ENCODE measurements at regions not wholly inside any gene's neighbourhood (a gene's known extent, or its start where the extent isn't known, plus 50 kb on each side); places are given as distances from the start of the nearest gene placed in this dataset.

- no peaks in the 10 kb centered on the region for H3K27me3 ChIP-seq (ENCODE audit: control insufficient read depth, insufficient read depth, low read length)
- H3K4me3 ChIP-seq (ENCODE audit: low read depth, low read length), result no peak overlapping the region
- no peak overlapping the region for H3K27ac ChIP-seq (ENCODE audit: low read depth, low read length)
- no peak overlapping the region for H3K9ac ChIP-seq (ENCODE audit: low read length)
- H3K9me3 ChIP-seq (ENCODE audit: control insufficient read depth, insufficient read depth, low read depth, low read length), result no peaks in the 10 kb centered on the region
- no peaks in the 10 kb centered on the region for H3K36me3 ChIP-seq (ENCODE audit: control insufficient read depth, insufficient read depth, low read length)
- no peaks in the 10 kb centered on the region for H3K4me1 ChIP-seq (ENCODE audit: control insufficient read depth, insufficient read depth, low read length)
Observed at GRCh38 chr3:6079561-6080179, 781.2 kb upstream of the GRM7 start.

GRCh38 chr3:6088433-6088832 lies 772.5 kb upstream of the GRM7 start:
- H3K4me3 ChIP-seq (ENCODE audit: low read depth, low read length), result no peak overlapping the region
- H3K4me1 ChIP-seq (ENCODE audit: control insufficient read depth, insufficient read depth, low read length), result no peaks in the 10 kb centered on the region
- no peak overlapping the region for H3K9ac ChIP-seq (ENCODE audit: low read length)
- no peak overlapping the region for H3K27ac ChIP-seq (ENCODE audit: low read depth, low read length)
- no peaks in the 10 kb centered on the region for H3K27me3 ChIP-seq (ENCODE audit: control insufficient read depth, insufficient read depth, low read length)
- no peaks in the 10 kb centered on the region for H3K9me3 ChIP-seq (ENCODE audit: control insufficient read depth, insufficient read depth, low read depth, low read length)
- H3K36me3 ChIP-seq (ENCODE audit: control insufficient read depth, insufficient read depth, low read length), result no peaks in the 10 kb centered on the region

GRCh38 chr3:6089780-6090179 lies 771.1 kb upstream of the GRM7 start:
- no peak overlapping the region for H3K27ac ChIP-seq (ENCODE audit: low read depth, low read length)
- H3K4me1 ChIP-seq (ENCODE audit: control insufficient read depth, insufficient read depth, low read length), result no peaks in the 10 kb centered on the region
- no peaks in the 10 kb centered on the region for H3K36me3 ChIP-seq (ENCODE audit: control insufficient read depth, insufficient read depth, low read length)
- H3K4me3 ChIP-seq (ENCODE audit: low read depth, low read length), result no peak overlapping the region
- H3K9me3 ChIP-seq (ENCODE audit: control insufficient read depth, insufficient read depth, low read depth, low read length), result no peaks in the 10 kb centered on the region
- no peaks in the 10 kb centered on the region for H3K27me3 ChIP-seq (ENCODE audit: control insufficient read depth, insufficient read depth, low read length)
- H3K9ac ChIP-seq (ENCODE audit: low read length), result no peak overlapping the region

- Histone ChIP-seq H3K9ac (ENCODE audit: low read length) (no peak overlapping the region), H3K27ac (ENCODE audit: low read depth, low read length) (no peak overlapping the region), H3K9me3 (ENCODE audit: control insufficient read depth, insufficient read depth, low read depth, low read length) (no peaks in the 10 kb centered on the region), H3K36me3 (ENCODE audit: control insufficient read depth, insufficient read depth, low read length) (no peaks in the 10 kb centered on the region), H3K27me3 (ENCODE audit: control insufficient read depth, insufficient read depth, low read length) (no peaks in the 10 kb centered on the region), H3K4me1 (ENCODE audit: control insufficient read depth, insufficient read depth, low read length) (no peaks in the 10 kb centered on the region), H3K4me3 (ENCODE audit: low read depth, low read length) (no peak overlapping the region)
Observed at GRCh38 chr3:6091262-6091661, 769.7 kb upstream of the GRM7 start.

GRCh38 chr3:6095006-6095405 lies 765.9 kb upstream of the GRM7 start:
- no peaks in the 10 kb centered on the region for H3K9me3 ChIP-seq (ENCODE audit: control insufficient read depth, insufficient read depth, low read depth, low read length)
- no peaks in the 10 kb centered on the region for H3K36me3 ChIP-seq (ENCODE audit: control insufficient read depth, insufficient read depth, low read length)
- H3K27ac ChIP-seq (ENCODE audit: low read depth, low read length), result no peak overlapping the region
- H3K4me1 ChIP-seq (ENCODE audit: control insufficient read depth, insufficient read depth, low read length), result no peaks in the 10 kb centered on the region
- no peak overlapping the region for H3K9ac ChIP-seq (ENCODE audit: low read length)
- H3K4me3 ChIP-seq (ENCODE audit: low read depth, low read length), result no peak overlapping the region
- H3K27me3 ChIP-seq (ENCODE audit: control insufficient read depth, insufficient read depth, low read length), result no peaks in the 10 kb centered on the region

- no peaks in the 10 kb centered on the region for H3K4me1 ChIP-seq (ENCODE audit: control insufficient read depth, insufficient read depth, low read length)
- H3K27me3 ChIP-seq (ENCODE audit: control insufficient read depth, insufficient read depth, low read length), result no peaks in the 10 kb centered on the region
- no peak overlapping the region for H3K4me3 ChIP-seq (ENCODE audit: low read depth, low read length)
- no peaks in the 10 kb centered on the region for H3K36me3 ChIP-seq (ENCODE audit: control insufficient read depth, insufficient read depth, low read length)
- H3K27ac ChIP-seq (ENCODE audit: low read depth, low read length), result no peak overlapping the region
- H3K9ac ChIP-seq (ENCODE audit: low read length), result no peak overlapping the region
- H3K9me3 ChIP-seq (ENCODE audit: control insufficient read depth, insufficient read depth, low read depth, low read length), result no peaks in the 10 kb centered on the region
Observed at GRCh38 chr3:6097021-6097420, 763.9 kb upstream of the GRM7 start.

GRCh38 chr3:6097556-6097955 lies 763.4 kb upstream of the GRM7 start:
- Histone ChIP-seq H3K27ac (ENCODE audit: low read depth, low read length) (no peak overlapping the region), H3K27me3 (ENCODE audit: control insufficient read depth, insufficient read depth, low read length) (no peaks in the 10 kb centered on the region), H3K9me3 (ENCODE audit: control insufficient read depth, insufficient read depth, low read depth, low read length) (no peaks in the 10 kb centered on the region), H3K9ac (ENCODE audit: low read length) (no peak overlapping the region), H3K4me3 (ENCODE audit: low read depth, low read length) (no peak overlapping the region), H3K4me1 (ENCODE audit: control insufficient read depth, insufficient read depth, low read length) (no peaks in the 10 kb centered on the region), H3K36me3 (ENCODE audit: control insufficient read depth, insufficient read depth, low read length) (no peaks in the 10 kb centered on the region)

- no peaks in the 10 kb centered on the region for H3K9me3 ChIP-seq (ENCODE audit: control insufficient read depth, insufficient read depth, low read depth, low read length)
- no peak overlapping the region for H3K27ac ChIP-seq (ENCODE audit: low read depth, low read length)
- no peaks in the 10 kb centered on the region for H3K4me1 ChIP-seq (ENCODE audit: control insufficient read depth, insufficient read depth, low read length)
- H3K36me3 ChIP-seq (ENCODE audit: control insufficient read depth, insufficient read depth, low read length), result no peaks in the 10 kb centered on the region
- no peaks in the 10 kb centered on the region for H3K27me3 ChIP-seq (ENCODE audit: control insufficient read depth, insufficient read depth, low read length)
- no peak overlapping the region for H3K9ac ChIP-seq (ENCODE audit: low read length)
- H3K4me3 ChIP-seq (ENCODE audit: low read depth, low read length), result no peak overlapping the region
Observed at GRCh38 chr3:6098516-6099157, 762.3 kb upstream of the GRM7 start.

GRCh38 chr3:6099458-6100075 lies 761.3 kb upstream of the GRM7 start:
- H3K4me1 ChIP-seq (ENCODE audit: control insufficient read depth, insufficient read depth, low read length), result no peaks in the 10 kb centered on the region
- no peak overlapping the region for H3K9ac ChIP-seq (ENCODE audit: low read length)
- no peaks in the 10 kb centered on the region for H3K9me3 ChIP-seq (ENCODE audit: control insufficient read depth, insufficient read depth, low read depth, low read length)
- H3K27me3 ChIP-seq (ENCODE audit: control insufficient read depth, insufficient read depth, low read length), result no peaks in the 10 kb centered on the region
- H3K4me3 ChIP-seq (ENCODE audit: low read depth, low read length), result no peak overlapping the region
- no peak overlapping the region for H3K27ac ChIP-seq (ENCODE audit: low read depth, low read length)
- no peaks in the 10 kb centered on the region for H3K36me3 ChIP-seq (ENCODE audit: control insufficient read depth, insufficient read depth, low read length)

GRCh38 chr3:6105187-6105586 lies 755.7 kb upstream of the GRM7 start:
- Histone ChIP-seq H3K27ac (ENCODE audit: low read depth, low read length) (no peak overlapping the region), H3K9ac (ENCODE audit: low read length) (no peak overlapping the region), H3K4me1 (ENCODE audit: control insufficient read depth, insufficient read depth, low read length) (no peaks in the 10 kb centered on the region), H3K27me3 (ENCODE audit: control insufficient read depth, insufficient read depth, low read length) (no peaks in the 10 kb centered on the region), H3K4me3 (ENCODE audit: low read depth, low read length) (no peak overlapping the region), H3K36me3 (ENCODE audit: control insufficient read depth, insufficient read depth, low read length) (no peaks in the 10 kb centered on the region), H3K9me3 (ENCODE audit: control insufficient read depth, insufficient read depth, low read depth, low read length) (no peaks in the 10 kb centered on the region)

- no peak overlapping the region for H3K27ac ChIP-seq (ENCODE audit: low read depth, low read length)
- no peaks in the 10 kb centered on the region for H3K9me3 ChIP-seq (ENCODE audit: control insufficient read depth, insufficient read depth, low read depth, low read length)
- H3K4me3 ChIP-seq (ENCODE audit: low read depth, low read length), result no peak overlapping the region
- H3K27me3 ChIP-seq (ENCODE audit: control insufficient read depth, insufficient read depth, low read length), result no peaks in the 10 kb centered on the region
- no peaks in the 10 kb centered on the region for H3K4me1 ChIP-seq (ENCODE audit: control insufficient read depth, insufficient read depth, low read length)
- no peaks in the 10 kb centered on the region for H3K36me3 ChIP-seq (ENCODE audit: control insufficient read depth, insufficient read depth, low read length)
- H3K9ac ChIP-seq (ENCODE audit: low read length), result no peak overlapping the region
Observed at GRCh38 chr3:6108957-6109356, 752.0 kb upstream of the GRM7 start.
